ENCODE measurements at regions not wholly inside any gene's neighbourhood (a gene's known extent, or its start where the extent isn't known, plus 50 kb on each side); places are given as distances from the start of the nearest gene placed in this dataset.
"Not testable (repeated sequence)": the region's sequence is repeated elsewhere in the genome, so short reads cannot be mapped to it uniquely, and the experiment has no call there.

- in situ Hi-C loops (cut with HindIII; ENCODE audit: low pct_unique_long_range_greater_than_20kb, low sequenced_read_pairs), result no loop called here
- DNase-seq (ENCODE audit: low read depth, low spot score), result no peak
Observed at GRCh38 chr13:87138866-87139265, 532.3 kb upstream of the SLITRK5 start.

GRCh38 chr13:87147076-87147475 lies 524.1 kb upstream of the SLITRK5 start:
- in situ Hi-C loops (cut with HindIII; ENCODE audit: low pct_unique_long_range_greater_than_20kb, low sequenced_read_pairs), result no loop called here
- DNase-seq (ENCODE audit: low read depth, low spot score), result no peak

DNA sequence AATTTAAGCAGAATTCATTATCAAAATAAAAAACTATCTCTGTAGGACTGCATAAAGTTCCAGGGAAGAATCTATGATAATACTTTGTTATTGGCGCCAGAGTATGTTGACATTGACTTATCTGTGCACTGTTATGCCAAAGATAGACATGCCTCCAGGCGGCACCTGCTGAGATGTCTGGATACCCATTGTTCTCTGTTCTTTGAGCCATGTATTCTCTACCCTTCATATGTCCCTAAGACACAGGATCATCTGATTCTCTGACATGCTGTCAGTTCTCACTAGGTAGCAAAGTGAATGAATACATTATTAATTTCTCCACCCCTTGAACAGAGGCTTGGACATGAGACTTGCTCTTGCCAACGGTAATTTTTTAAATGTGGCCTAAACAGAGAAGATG lies 517.8 kb upstream of the SLITRK5 start:
- DNase-seq (ENCODE audit: low read depth, low spot score), result peak; percentile 4
- in situ Hi-C loops (cut with HindIII; ENCODE audit: low pct_unique_long_range_greater_than_20kb, low sequenced_read_pairs), result no loop called here

DNA sequence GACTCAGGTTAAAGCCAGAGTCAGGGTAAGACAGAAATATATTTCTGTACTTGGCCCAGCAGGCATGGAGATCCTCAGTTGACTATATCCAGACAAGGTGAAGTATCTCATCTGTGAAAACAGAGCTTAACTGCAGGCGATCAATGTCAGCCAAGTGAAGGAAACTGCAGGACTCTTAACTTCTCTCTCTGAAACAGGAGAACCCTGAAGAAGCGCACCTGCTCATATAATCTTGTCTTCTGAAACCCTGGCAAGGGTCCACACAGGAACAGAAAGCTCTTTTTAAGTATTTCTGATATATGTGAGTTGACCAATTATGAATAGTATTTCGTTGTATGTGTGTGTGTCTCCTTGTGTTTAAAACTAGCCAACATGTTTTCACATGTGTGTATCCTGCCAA lies 504.8 kb upstream of the SLITRK5 start:
- in situ Hi-C loops (cut with HindIII; ENCODE audit: low pct_unique_long_range_greater_than_20kb, low sequenced_read_pairs), result no loop called here
- no peak for DNase-seq (ENCODE audit: low read depth, low spot score)

DNA sequence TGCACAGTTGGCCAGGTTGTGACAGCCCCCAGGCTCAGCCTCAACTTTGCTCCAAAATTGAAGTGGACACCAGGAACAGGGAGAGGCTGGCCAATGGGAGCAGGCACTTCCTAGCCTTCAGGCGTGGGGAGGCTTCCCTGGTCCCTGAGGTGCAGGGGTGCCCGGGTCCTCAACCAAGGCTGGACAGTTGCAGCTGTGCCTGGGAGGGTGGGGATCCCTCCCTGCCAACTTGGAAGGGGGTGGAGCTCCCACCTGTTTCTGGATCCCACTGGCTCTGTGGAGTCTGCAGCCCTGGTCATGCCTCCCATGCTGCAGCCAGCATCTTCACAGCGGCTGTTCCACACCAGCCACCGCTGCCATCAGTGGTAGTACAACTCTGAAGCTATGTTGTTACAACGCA lies 502.8 kb upstream of the SLITRK5 start:
- DNase-seq (ENCODE audit: low read depth, low spot score), result no peak
- in situ Hi-C loops (cut with HindIII; ENCODE audit: low pct_unique_long_range_greater_than_20kb, low sequenced_read_pairs), result no loop called here

DNA sequence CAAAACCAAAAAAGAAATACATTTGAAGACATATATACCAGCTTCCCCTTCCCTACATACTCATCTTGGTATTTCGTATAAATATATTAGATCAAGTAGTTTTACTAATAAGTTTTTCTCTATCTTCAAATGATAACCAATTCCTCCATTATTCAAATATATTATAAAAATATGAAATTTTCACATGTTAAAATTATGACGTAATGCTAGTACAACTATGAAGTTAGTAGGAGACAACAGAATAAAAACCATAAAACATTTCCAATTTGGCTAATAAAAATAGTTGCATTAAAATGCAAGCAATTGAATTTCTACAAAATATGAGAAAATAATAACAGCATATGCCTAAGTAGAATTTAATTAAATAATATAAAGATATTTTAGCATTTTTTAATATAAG lies 501.8 kb upstream of the SLITRK5 start:
- in situ Hi-C loops (cut with HindIII; ENCODE audit: low pct_unique_long_range_greater_than_20kb, low sequenced_read_pairs), result no loop called here
- no peak for DNase-seq (ENCODE audit: low read depth, low spot score)

- in situ Hi-C loops (cut with HindIII; ENCODE audit: low pct_unique_long_range_greater_than_20kb, low sequenced_read_pairs), result no loop called here
- no peak for DNase-seq (ENCODE audit: low read depth, low spot score)
Observed at GRCh38 chr13:87172166-87172835, 498.9 kb upstream of the SLITRK5 start.

- DNase-seq (ENCODE audit: low read depth, low spot score); in situ Hi-C loops (cut with HindIII; ENCODE audit: low pct_unique_long_range_greater_than_20kb, low sequenced_read_pairs): not testable (repeated sequence)
Observed at GRCh38 chr13:87185138-87185537, 486.0 kb upstream of the SLITRK5 start.

DNA sequence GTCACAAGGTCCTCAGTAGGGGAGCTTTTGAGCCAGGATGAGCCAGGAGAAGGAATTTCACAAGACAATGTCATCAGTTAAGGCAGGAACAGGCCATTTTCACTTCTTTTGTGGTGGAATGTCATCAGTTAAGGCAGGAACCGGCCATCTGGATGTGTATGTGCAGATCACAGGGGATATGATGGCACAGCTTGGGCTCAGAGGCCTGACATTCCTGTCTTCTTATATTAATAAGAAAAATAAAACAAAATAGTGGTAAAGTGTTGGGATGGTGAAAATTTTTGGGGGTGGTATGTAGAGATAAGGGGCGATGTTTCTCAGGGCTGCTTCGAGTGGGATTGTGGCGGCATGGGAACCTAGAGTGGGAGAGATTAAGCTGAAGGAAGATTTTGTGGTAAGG lies 484.5 kb upstream of the SLITRK5 start:
- in situ Hi-C loops (cut with HindIII; ENCODE audit: low pct_unique_long_range_greater_than_20kb, low sequenced_read_pairs); DNase-seq (ENCODE audit: low read depth, low spot score): not testable (repeated sequence)

GRCh38 chr13:87191485-87191884 lies 479.7 kb upstream of the SLITRK5 start:
- in situ Hi-C loops (cut with HindIII; ENCODE audit: low pct_unique_long_range_greater_than_20kb, low sequenced_read_pairs); DNase-seq (ENCODE audit: low read depth, low spot score): not testable (repeated sequence)

- in situ Hi-C loops (cut with HindIII; ENCODE audit: low pct_unique_long_range_greater_than_20kb, low sequenced_read_pairs), result no loop called here
- DNase-seq (ENCODE audit: low read depth, low spot score), result no peak
Observed at GRCh38 chr13:87198371-87198770, 472.8 kb upstream of the SLITRK5 start.

DNA sequence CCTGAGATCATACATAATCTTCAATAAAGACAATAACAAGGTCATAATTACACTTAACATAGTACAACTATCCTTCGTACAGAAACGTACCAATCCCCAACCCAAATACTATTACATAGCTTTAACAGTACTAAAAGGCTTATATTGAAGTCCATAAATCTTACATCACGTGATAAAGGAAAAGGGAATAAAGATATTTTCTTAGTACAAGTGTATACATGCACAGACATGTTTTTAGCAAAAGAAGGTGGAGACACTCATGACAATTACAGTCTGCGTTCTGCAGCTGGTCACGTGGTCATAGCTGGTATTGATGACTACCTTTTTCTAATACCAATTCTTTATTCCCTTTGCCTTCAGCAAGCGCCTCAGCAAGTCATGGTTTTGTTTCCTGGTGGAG lies 464.5 kb upstream of the SLITRK5 start:
- in situ Hi-C loops (cut with HindIII; ENCODE audit: low pct_unique_long_range_greater_than_20kb, low sequenced_read_pairs), result no loop called here
- DNase-seq (ENCODE audit: low read depth, low spot score), result no peak

- DNase-seq (ENCODE audit: low read depth, low spot score), result no peak
- in situ Hi-C loops (cut with HindIII; ENCODE audit: low pct_unique_long_range_greater_than_20kb, low sequenced_read_pairs), result no loop called here
Observed at GRCh38 chr13:87207280-87208003, 463.7 kb upstream of the SLITRK5 start.

DNA sequence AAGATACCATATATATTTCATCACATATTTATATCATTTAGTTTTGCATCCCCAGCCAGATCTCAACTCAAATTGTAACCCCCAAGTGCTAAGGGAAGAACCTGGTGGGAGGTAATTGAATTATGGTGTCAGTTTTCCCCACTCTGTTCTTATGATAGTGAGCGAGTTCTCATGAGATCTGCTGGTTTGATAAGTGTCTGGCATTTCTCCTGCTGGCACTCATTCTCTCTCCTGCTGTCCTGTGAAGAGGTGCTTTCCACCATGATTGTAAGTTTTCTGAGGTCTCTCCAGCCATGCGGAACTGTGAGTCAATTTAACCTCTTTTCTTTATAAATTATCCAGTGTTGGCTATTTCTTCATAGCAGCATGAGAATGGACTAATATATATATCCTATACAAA lies 462.5 kb upstream of the SLITRK5 start:
- DNase-seq (ENCODE audit: low read depth, low spot score), result no peak
- in situ Hi-C loops (cut with HindIII; ENCODE audit: low pct_unique_long_range_greater_than_20kb, low sequenced_read_pairs), result no loop called here

DNA sequence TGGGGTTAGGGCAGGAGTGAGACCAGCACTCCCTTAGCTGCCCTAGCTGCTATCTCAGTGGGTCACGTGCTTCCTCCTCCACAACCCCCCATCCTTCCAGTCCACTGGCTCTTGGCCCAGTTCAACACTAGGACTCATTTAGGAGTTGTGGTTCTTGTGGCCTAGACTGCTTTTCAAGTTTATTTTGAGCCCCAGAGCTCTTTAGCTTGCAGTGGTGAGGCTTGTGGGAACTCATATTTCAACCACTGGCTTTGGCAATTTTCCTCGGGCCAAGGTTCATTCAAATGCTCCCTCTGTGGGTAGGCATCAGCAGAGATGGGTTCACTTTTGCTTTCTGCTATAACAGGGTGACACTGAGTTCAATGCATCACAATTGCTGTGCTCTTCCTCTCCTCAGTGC lies 436.2 kb upstream of the SLITRK5 start:
- DNase-seq (ENCODE audit: low read depth, low spot score), result no peak
- in situ Hi-C loops (cut with HindIII; ENCODE audit: low pct_unique_long_range_greater_than_20kb, low sequenced_read_pairs), result no loop called here

DNA sequence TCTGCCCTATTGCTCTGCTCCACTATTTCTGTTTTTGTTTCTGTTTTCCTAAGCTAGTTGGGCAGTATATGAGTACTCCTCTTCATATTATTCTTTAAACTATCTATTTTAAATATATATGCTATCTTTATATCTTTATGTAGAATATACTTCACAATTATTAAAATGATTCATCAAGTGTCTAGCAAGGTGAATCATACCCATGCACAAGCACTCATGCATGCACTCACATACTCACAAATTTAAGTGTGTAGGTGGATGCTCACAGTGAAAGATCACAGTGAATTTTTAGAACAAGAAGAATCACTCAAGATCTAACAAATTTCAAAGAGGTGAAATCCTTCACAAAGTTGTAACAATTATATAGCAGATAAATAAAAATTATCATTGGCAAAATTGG lies 435.6 kb upstream of the SLITRK5 start:
- in situ Hi-C loops (cut with HindIII; ENCODE audit: low pct_unique_long_range_greater_than_20kb, low sequenced_read_pairs), result no loop called here
- DNase-seq (ENCODE audit: low read depth, low spot score), result no peak

GRCh38 chr13:87244256-87244890 lies 426.8 kb upstream of the SLITRK5 start:
- DNase-seq (ENCODE audit: low read depth, low spot score), result no peak
- in situ Hi-C loops (cut with HindIII; ENCODE audit: low pct_unique_long_range_greater_than_20kb, low sequenced_read_pairs), result no loop called here

- DNase-seq (ENCODE audit: low read depth, low spot score); in situ Hi-C loops (cut with HindIII; ENCODE audit: low pct_unique_long_range_greater_than_20kb, low sequenced_read_pairs): not testable (repeated sequence)
Observed at GRCh38 chr13:87249847-87250246, 421.3 kb upstream of the SLITRK5 start.

DNA sequence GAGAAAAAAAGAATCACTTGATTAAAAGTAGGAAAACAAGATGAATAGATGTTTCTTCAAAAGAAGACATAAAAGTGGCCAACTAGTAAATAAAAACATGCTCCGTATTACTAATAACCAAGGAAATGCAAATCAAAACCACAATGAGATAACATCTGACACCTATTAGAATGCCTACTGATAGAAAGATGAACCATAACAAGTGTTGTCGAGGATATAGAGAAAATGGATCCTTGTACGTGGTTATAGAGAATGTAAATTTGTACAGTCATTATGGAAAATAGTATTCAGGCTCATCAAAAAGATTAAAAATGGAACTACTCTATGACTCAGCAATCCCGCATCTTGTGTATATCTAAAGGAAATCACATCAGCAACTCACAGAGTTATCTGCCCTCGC lies 415.8 kb upstream of the SLITRK5 start:
- DNase-seq (ENCODE audit: low read depth, low spot score), result no peak
- in situ Hi-C loops (cut with HindIII; ENCODE audit: low pct_unique_long_range_greater_than_20kb, low sequenced_read_pairs), result no loop called here
